MCF 10A (cell line): ENCODE measurements at regions not wholly inside any gene's neighbourhood (a gene's known extent, or its start where the extent isn't known, plus 50 kb on each side); places are given as distances from the start of the nearest gene placed in this dataset.

Experiments used
- BruUV-seq: library from RNA; stranded (reverse); fragments of 400-500 nt; replicated peaks from 2 replicates; lab custom pipeline; 2021; lab: Mats Ljungman, UMichigan
- CTCF ChIA-PET: fragments of 300-600 bp; sonication (Branson Sonifier 250); formaldehyde crosslinking; extraction: SDS; loops from one replicate; lab custom pipeline; 2021; ENCODE audit warnings: antibody characterized with exemption, inconsistent platforms; lab: Yijun Ruan, JAX
- POLR2A ChIA-PET: fragments of 300-600, 350-650 bp; sonication (Branson Sonifier 250); formaldehyde crosslinking; extraction: SDS; loops from one replicate; lab custom pipeline; 2020; ENCODE audit warnings: antibody characterized with exemption, inconsistent platforms; lab: Yijun Ruan, JAX
- DNase-seq: peaks from one replicate; pipeline ENCODE4 v3.0.0-alpha.2; 2018; ENCODE audit not compliant: unreplicated experiment
- H3K27ac Mint-ChIP-seq: one replicate; pipeline ENCODE4 v1.8.0; 2022; ENCODE audit warnings: mild to moderate bottlenecking, low read depth, mixed read lengths; ENCODE audit not compliant: unreplicated experiment
- H3K27me3 Mint-ChIP-seq: one replicate; pipeline ENCODE4 v1.8.0; 2022; ENCODE audit warnings: mixed read lengths; ENCODE audit not compliant: insufficient read depth, unreplicated experiment
- H3K36me3 Mint-ChIP-seq: one replicate; pipeline ENCODE4 v1.8.0; 2022; ENCODE audit warnings: mild to moderate bottlenecking, moderate library complexity, mixed read lengths; ENCODE audit not compliant: insufficient read depth, unreplicated experiment
- H3K4me1 Mint-ChIP-seq: one replicate; pipeline ENCODE4 v1.8.0; 2022; ENCODE audit warnings: mixed read lengths; ENCODE audit not compliant: insufficient read depth, unreplicated experiment
- H3K4me3 Mint-ChIP-seq: one replicate; pipeline ENCODE4 v1.8.0; 2022; ENCODE audit warnings: mild to moderate bottlenecking, moderate library complexity, mixed read lengths; ENCODE audit not compliant: unreplicated experiment
- H3K9me3 Mint-ChIP-seq: one replicate; pipeline ENCODE4 v1.8.0; 2022; ENCODE audit warnings: mixed read lengths; ENCODE audit not compliant: unreplicated experiment
- CTCF ChIP-seq: fragments of 200-600 bp; IDR thresholded peaks from one replicate; pipeline ENCODE4 v1.8.0; 2022; ENCODE audit warnings: antibody characterized with exemption, mild to moderate bottlenecking; ENCODE audit not compliant: unreplicated experiment
- intact Hi-C: fragments of 100-400 bp; cut with micrococcal nuclease; formaldehyde crosslinking; loops from 2 replicates; pipeline ENCODE4 v1.14.1; 2022

- H3K27ac Mint-ChIP-seq = no peak overlapping the region
- ChIA-PET CTCF (interaction anchor here (1.3 to 1.8 kb wide), 2 partner anchors 697 to 699 kb away, joined by 3 to 4 read pairs; partner anchors contain the start of gene ADRA2A), POLR2A (interaction anchor here (0.7 kb wide), 1 partner anchor 555 kb away, joined by 3 read pairs; no protein-coding TSS in a partner anchor)
- H3K9me3 Mint-ChIP-seq = no peaks in the 10 kb centered on the region
- no peaks in the 10 kb centered on the region for H3K36me3 Mint-ChIP-seq
- intact Hi-C loops = no loop called here
- BruUV-seq = no TSS peak
- peaks cover 14% of the 10 kb centered on the region for H3K27me3 Mint-ChIP-seq
- no peak for TF ChIP-seq CTCF
- no peak for DNase-seq
- H3K4me1 Mint-ChIP-seq = no peaks in the 10 kb centered on the region
- H3K4me3 Mint-ChIP-seq = no peak overlapping the region
Observed at GRCh38 chr10:111773950-111774349, 409.6 kb downstream of the GPAM start.

DNA sequence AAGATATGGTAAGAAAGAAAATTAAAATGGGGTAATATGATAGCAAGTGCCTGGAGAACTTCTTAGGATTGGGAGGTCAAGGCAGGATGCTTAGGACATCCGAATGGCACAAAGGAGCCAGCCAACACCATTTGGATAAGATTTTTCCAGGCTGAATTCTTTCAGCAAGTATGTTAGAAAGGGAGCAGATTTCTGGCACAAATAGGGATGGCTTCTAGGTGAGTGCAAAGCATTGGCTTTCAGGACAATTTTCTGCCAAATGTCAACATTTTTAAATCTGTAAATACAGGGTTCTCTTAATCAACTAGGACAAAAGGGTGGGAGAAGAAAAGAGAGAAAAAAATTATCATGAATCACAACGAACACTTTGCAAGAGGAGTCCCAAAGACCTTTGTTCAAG is 409.1 kb downstream of the GPAM start:
- no TSS peak for BruUV-seq
- POLR2A ChIA-PET = interaction anchor here (0.7 kb wide), 1 partner anchor 556 kb away, joined by 3 read pairs; no protein-coding TSS in a partner anchor
- Mint-ChIP-seq H3K36me3 (no peaks in the 10 kb centered on the region), H3K4me3 (no peak overlapping the region), H3K4me1 (no peaks in the 10 kb centered on the region), H3K9me3 (peaks cover 4% of the 10 kb centered on the region), H3K27ac (no peak overlapping the region), H3K27me3 (peaks cover 9% of the 10 kb centered on the region)
- DNase-seq = no peak
- intact Hi-C loops = no loop called here
- no peak for TF ChIP-seq CTCF
- CTCF ChIA-PET = interaction anchor here (1.1 to 1.8 kb wide), 3 partner anchors 363 to 699 kb away, joined by 3 to 8 read pairs (median 4); partner anchors contain the start of gene ADRA2A

DNA sequence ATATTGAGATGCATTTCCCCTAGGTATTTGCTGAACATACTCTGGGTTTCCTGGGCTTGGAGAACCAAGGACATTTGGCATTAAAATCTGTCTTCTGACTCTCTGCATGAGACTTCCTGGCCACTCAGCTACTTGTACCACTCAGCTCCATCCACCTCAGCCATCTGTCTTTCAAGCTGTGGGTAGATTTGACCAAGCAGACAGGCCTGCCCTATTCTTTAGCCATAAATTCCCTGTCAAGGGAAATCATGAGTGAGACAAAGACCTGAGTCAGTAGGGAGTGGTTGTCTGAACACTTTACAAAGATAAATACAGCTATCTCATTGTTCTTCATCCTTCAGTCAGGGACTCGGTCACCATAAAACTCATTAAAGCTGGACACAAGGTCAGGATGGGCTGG is 399.1 kb downstream of the GPAM start:
- BruUV-seq = no TSS peak
- TF ChIP-seq CTCF = no peak
- CTCF ChIA-PET = interaction anchor here (0.5 to 1.0 kb wide), 4 partner anchors 22 to 299 kb away, joined by 3 to 4 read pairs (median 3); no protein-coding TSS in a partner anchor

DNA sequence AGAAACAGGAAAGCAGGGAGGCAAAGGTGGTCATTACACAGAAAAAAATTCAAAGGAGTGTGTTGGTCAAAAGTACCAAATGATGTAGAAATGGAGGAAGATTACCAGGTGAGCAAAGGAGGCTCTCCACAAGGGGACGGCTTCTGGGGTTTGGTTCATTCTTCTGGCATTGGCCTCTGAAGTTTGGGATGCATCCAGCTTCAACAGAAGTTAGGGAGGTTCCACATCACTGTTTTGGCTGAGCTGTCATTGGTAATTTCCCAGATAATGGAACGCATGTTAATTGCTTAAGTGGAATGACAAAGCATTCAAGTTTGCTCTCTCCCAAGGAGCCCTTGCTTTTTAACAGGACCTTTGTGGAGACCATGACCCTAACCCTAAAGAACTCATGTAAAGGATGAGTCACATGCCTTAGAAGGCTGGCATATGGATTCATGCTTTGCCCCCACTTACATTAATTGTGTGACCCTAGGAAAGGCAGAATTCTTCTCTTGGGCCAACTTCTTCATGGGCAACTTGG is 398.6 kb downstream of the GPAM start:
- H3K4me3 Mint-ChIP-seq = no peak overlapping the region
- no peaks in the 10 kb centered on the region for H3K36me3 Mint-ChIP-seq
- no peaks in the 10 kb centered on the region for H3K9me3 Mint-ChIP-seq
- intact Hi-C loops = no loop called here
- no peaks in the 10 kb centered on the region for H3K4me1 Mint-ChIP-seq
- TF ChIP-seq CTCF = no peak
- ChIA-PET POLR2A (no interaction called here), CTCF (interaction anchor here (0.5 to 1.0 kb wide), 3 partner anchors 22 to 299 kb away, joined by 3 read pairs; no protein-coding TSS in a partner anchor)
- no peak overlapping the region for H3K27ac Mint-ChIP-seq
- peaks cover 11% of the 10 kb centered on the region for H3K27me3 Mint-ChIP-seq
- BruUV-seq = no TSS peak
- no peak for DNase-seq

More for the DNA sequence above, 399.1 kb downstream of the GPAM start:
- no peak for DNase-seq
- intact Hi-C loops = no loop called here
- no peak overlapping the region for H3K27ac Mint-ChIP-seq
- H3K36me3 Mint-ChIP-seq = no peaks in the 10 kb centered on the region
- no peak overlapping the region for H3K4me3 Mint-ChIP-seq
- peaks cover 3% of the 10 kb centered on the region for H3K9me3 Mint-ChIP-seq
- POLR2A ChIA-PET = no interaction called here
- H3K27me3 Mint-ChIP-seq = peaks cover 11% of the 10 kb centered on the region
- H3K4me1 Mint-ChIP-seq = no peaks in the 10 kb centered on the region
